Aorta (tissue), 5 donors: ENCODE measurements at regions not wholly inside any gene's neighbourhood (a gene's known extent, or its start where the extent isn't known, plus 50 kb on each side); places are given as distances from the start of the nearest gene placed in this dataset.
"Not testable (repeated sequence)": the region's sequence is repeated elsewhere in the genome, so short reads cannot be mapped to it uniquely, and the experiment has no call there.

Experiments
- ATAC-seq: fragments of 200-7000 bp; cut with Tn5 transposase; one replicate; pipeline ENCODE4 v1.9.1; 2022; ENCODE audit warnings: moderate library complexity; ENCODE audit not compliant: low FRiP score
- DNase-seq, 2 donors: peaks; one replicate each; pipeline ENCODE4 v3.0.0-alpha.2; 2020
- H3K27ac ChIP-seq, 2 donors: one replicate each; pipeline ENCODE4 v1.5.1; 2013; ENCODE audit warnings: low read length in 2 of 2, mild to moderate bottlenecking in 2 of 2, moderate library complexity in 2 of 2, control low read depth in 1 of 2, inconsistent platforms in 1 of 2, low read depth in 1 of 2
- H3K27me3 ChIP-seq, 2 donors: one replicate each; pipeline ENCODE4 v1.6.1; 2013; ENCODE audit warnings: control low read depth in 1 of 2, low read length in 1 of 2, mild to moderate bottlenecking in 1 of 2, moderate library complexity in 1 of 2; ENCODE audit not compliant: insufficient read depth in 2 of 2, control insufficient read depth in 1 of 2
- H3K36me3 ChIP-seq, 2 donors: one replicate each; pipeline ENCODE4 v1.6.1; 2013; ENCODE audit warnings: control low read depth in 1 of 2, low read length in 1 of 2, mild to moderate bottlenecking in 1 of 2; ENCODE audit not compliant: insufficient read depth in 2 of 2, control insufficient read depth in 1 of 2
- H3K4me1 ChIP-seq, 2 donors: one replicate each; pipeline ENCODE4 v1.6.1; 2013; ENCODE audit warnings: low read length in 2 of 2, control low read depth in 1 of 2, mild to moderate bottlenecking in 1 of 2, moderate library complexity in 1 of 2; ENCODE audit not compliant: insufficient read depth in 2 of 2, control insufficient read depth in 1 of 2
- H3K4me3 ChIP-seq, 2 donors: one replicate each; pipeline ENCODE4 v1.5.1; 2013; ENCODE audit warnings: low read length in 2 of 2, control low read depth in 1 of 2, mild to moderate bottlenecking in 1 of 2
- H3K9me3 ChIP-seq: one replicate; pipeline ENCODE4 v1.6.1; 2013; ENCODE audit warnings: mild to moderate bottlenecking, low read length; ENCODE audit not compliant: control insufficient read depth
- WGBS, 2 donors: extraction: QIAGEN DNeasy Blood & Tissue Kit; methylation state at CpG; one replicate each; pipeline ENCODE4 v1.1.7; 2013; 5-methylcytosine and 5-hydroxymethylcytosine counted together
- intact Hi-C, 2 donors: fragments of 100-400 bp; cut with DNase I; formaldehyde crosslinking; loops; one replicate each; pipeline versions ENCODE4 v1.14.2 to v1.15.0; 2022
- donor health status: healthy with polysubstance abuse.
- donor health status: Bipolar disorder and iron deficiency.
- donor health status: DM: no; HTN: no; CAD: no.
- donor health status: DM: no; HTN: no; CAD: no.
- donor health status: DM: yes; HTN: yes; CAD: no.

DNA sequence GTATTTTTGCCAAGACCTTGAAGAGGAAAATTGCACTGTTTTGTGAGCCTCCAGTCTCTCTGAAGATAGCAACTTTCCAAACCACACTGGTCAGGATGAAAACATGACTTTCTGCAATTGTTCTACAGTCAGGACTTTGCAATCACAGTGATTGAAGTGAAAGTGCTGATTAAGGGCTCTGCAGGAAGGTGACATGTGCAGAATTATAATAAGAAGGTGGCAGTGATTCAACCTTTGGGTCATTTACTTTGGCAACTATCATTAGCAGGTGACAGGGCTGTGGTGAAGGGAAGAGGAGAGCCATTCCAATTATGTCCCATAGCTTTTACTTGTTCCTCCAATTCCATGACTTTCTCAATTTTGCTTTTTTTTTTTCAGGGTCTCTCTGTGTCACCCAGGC lies 350.0 kb upstream of the FZD8 start:
- ATAC-seq: no peak
- Histone ChIP-seq H3K27me3 (no peaks in the 10 kb centered on the region), H3K4me3 (no peak overlapping the region), H3K9me3 (no peaks in the 10 kb centered on the region), H3K27ac (no peak overlapping the region), H3K36me3 (no peaks in the 10 kb centered on the region), H3K4me1 (peaks cover 0 to 6% of the 10 kb centered on the region in 2 donors)
- no peak for DNase-seq
- intact Hi-C loops: no loop called here

DNA sequence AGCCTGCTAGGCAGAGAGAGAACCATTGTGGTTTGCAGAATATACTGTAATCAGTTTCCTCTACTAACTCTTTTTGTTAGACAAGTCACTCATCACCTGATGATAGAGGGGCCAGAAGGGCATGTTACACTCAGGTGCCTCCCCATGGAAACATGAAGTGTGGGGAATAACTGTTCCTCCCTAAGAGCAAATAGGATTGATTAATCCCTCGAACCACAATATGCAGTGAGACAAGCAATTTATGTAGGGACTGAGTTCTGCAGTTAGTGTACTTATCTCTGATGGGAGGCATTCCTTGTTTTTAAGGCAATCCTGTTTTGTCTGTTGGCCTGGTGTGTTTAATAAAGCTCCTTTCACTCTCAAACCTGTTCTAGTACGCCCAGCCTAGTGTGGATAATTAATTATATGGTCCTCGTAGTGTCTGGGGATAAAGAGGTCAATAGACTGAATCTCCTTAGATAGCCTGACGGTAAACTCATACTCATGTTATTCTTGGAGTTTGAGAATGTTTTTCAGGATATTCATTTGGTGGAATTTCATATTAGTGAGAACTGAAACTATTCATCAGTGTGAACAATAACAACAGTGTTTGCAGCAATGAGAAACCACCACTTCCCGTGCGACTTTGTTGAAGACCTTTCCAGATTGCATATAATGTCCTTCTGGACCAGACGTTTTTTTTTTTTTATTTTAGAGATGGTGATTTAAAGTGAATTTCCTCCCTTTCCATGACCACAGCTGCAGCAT lies 344.8 kb upstream of the FZD8 start:
- H3K4me3 ChIP-seq: no peak overlapping the region
- DNase-seq: no peak
- WGBS, 2 donors: 28 to 31% methylated on average over 7 of the region's 7 CpGs
- no peaks in the 10 kb centered on the region for H3K9me3 ChIP-seq
- no peaks in the 10 kb centered on the region for H3K36me3 ChIP-seq
- no peaks in the 10 kb centered on the region for H3K27me3 ChIP-seq
- no peak for ATAC-seq
- H3K27ac ChIP-seq: no peak overlapping the region
- intact Hi-C loops: no loop called here
- H3K4me1 ChIP-seq: peaks cover 0 to 10% of the 10 kb centered on the region in 2 donors

DNA sequence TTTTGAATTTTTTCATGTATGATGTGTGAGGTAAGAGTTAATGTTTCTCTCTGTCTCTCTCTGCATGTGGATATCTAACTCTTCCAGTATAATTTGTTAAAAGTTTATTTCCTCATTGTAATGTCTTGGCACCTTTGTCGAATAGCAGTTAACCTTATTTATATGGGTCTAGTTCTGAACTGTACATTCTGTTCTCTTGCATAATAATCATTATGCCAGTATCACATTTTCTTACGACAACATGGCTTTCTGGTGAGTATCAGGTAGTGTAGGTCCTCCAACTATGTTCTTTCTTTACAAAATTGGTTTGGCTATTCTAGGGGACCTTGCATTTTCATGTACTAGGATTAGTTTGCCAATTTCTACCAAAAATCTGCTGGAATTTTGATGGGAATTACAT lies 337.0 kb upstream of the FZD8 start:
- Histone ChIP-seq H3K36me3 (no peaks in the 10 kb centered on the region), H3K4me3 (no peak overlapping the region), H3K27ac (no peak overlapping the region), H3K9me3 (no peaks in the 10 kb centered on the region), H3K27me3 (no peaks in the 10 kb centered on the region), H3K4me1 (no peaks in the 10 kb centered on the region)
- no peak for ATAC-seq
- intact Hi-C loops: no loop called here
- WGBS, 2 donors: 84 to 89% methylated on average over 2 of the region's 2 CpGs
- DNase-seq: no peak

DNA sequence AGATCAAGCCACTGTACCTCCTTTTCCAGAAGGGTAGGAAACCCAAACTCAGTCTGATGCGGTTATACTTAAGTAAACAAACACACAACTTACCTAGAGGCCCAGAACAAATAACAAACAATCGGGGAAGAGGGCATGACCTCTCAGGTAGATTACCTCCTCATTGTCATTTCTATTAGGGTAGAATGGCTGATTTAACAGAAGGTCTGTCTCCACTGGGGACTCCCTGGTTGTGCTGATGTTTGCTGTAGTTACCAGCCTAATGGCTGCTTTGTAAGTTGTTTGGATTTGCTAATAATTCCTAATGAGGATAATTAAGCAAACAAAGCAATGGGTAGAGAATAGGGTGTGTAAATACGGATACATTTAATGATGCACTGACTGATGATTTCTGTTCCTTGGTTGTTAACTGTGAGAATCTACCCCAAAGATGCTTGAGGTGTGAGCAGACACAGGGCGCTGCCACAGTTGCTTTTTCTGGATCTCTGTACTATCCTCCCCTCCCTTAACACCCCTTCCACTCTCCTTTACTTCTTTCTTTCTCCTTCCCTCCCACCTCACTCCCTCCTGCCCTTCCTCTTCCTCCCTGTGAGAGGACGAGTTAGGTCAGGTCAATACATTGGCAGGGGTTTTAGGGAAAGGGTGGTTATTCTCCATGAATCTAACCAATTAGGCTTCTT lies 332.0 kb upstream of the FZD8 start:
- H3K27ac ChIP-seq, H3K9me3 ChIP-seq, intact Hi-C loops, H3K27me3 ChIP-seq, H3K36me3 ChIP-seq, H3K4me1 ChIP-seq, H3K4me3 ChIP-seq, DNase-seq: not testable (repeated sequence)
- WGBS, 2 donors: 89 to 90% methylated on average over 5 of the region's 5 CpGs
- peak; percentile 19 for ATAC-seq

- Histone ChIP-seq H3K27me3 (no peaks in the 10 kb centered on the region), H3K27ac (no peak overlapping the region), H3K36me3 (no peaks in the 10 kb centered on the region), H3K4me1 (no peaks in the 10 kb centered on the region), H3K4me3 (no peak overlapping the region), H3K9me3 (no peaks in the 10 kb centered on the region)
- ATAC-seq (no peak), DNase-seq (no peak)
- whole genome bisulfite sequencing, 2 donors: 97 to 98% methylated on average over 3 of the region's 3 CpGs
- intact Hi-C loops: no loop called here
These were observed 330.2 kb upstream of the FZD8 start for GRCh38 chr10:35972275-35972674.

- Histone ChIP-seq H3K4me1 (no peaks in the 10 kb centered on the region), H3K27ac (no peak overlapping the region), H3K36me3 (no peaks in the 10 kb centered on the region), H3K4me3 (no peak overlapping the region), H3K27me3 (no peaks in the 10 kb centered on the region), H3K9me3 (no peaks in the 10 kb centered on the region)
- 72 to 75% methylated on average over 2 of the region's 2 CpGs for WGBS, 2 donors
- no peak for DNase-seq
- intact Hi-C loops: no loop called here
- no peak for ATAC-seq
These were observed 329.3 kb upstream of the FZD8 start for GRCh38 chr10:35971397-35971796.

DNA sequence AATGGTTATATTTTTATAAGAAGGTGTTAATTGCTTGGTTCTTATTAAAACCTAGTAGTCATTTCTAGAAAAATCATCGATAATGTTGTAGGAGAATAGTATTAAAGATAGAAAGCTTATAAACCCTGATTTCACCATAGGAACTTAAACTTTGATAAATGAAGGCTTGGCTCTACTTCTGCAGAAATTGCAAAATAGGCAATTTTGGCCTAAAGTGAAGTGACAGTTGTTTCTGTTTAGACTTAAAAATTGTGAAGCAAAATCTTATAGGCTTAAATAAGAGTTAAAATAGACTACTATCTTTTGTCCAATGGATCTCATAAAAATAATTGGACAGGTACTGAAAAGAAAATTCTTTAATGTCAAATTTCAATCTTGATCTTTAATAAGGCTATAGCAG lies 321.6 kb upstream of the FZD8 start:
- H3K27me3 ChIP-seq: no peaks in the 10 kb centered on the region
- WGBS, 2 donors: 95 to 96% methylated on average over 1 of the region's 1 CpG
- intact Hi-C loops: no loop called here
- no peaks in the 10 kb centered on the region for H3K9me3 ChIP-seq
- no peaks in the 10 kb centered on the region for H3K36me3 ChIP-seq
- ATAC-seq (no peak), DNase-seq (no peak)
- no peak overlapping the region for H3K27ac ChIP-seq
- H3K4me1 ChIP-seq: peaks cover 0 to under 1% of the 10 kb centered on the region in 2 donors
- no peak overlapping the region for H3K4me3 ChIP-seq

DNA sequence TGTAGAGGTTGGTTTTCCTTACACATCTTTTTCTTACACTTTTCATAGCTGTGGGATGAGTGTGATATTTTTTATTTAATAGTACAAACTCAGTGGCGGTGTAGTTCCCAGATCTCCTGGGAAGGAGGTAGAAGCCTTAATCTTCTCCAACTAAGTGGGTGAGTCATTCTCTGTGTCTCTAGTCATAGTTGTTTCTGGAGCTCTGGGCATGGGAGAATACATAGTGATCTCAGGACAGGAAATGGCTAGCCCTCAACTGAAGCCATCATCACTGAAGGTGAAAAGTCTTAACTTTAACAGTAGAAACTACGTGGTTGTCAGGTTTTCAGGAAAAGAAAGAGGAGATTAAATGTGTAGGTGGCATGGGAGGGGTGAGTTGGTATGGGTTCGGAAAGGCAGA lies 319.4 kb upstream of the FZD8 start:
- 79 to 86% methylated on average over 3 of the region's 3 CpGs for WGBS, 2 donors
- peaks cover 0 to 2% of the 10 kb centered on the region in 2 donors for H3K4me1 ChIP-seq
- intact Hi-C loops: no loop called here
- no peaks in the 10 kb centered on the region for H3K27me3 ChIP-seq
- no peaks in the 10 kb centered on the region for H3K36me3 ChIP-seq
- no peak for ATAC-seq
- H3K27ac ChIP-seq: no peak overlapping the region
- no peak overlapping the region for H3K4me3 ChIP-seq
- DNase-seq: no peak
- H3K9me3 ChIP-seq: no peaks in the 10 kb centered on the region

- intact Hi-C loops: no loop called here
- Histone ChIP-seq H3K27ac (no peak overlapping the region), H3K4me1 (peaks cover 0 to 2% of the 10 kb centered on the region in 2 donors), H3K36me3 (no peaks in the 10 kb centered on the region), H3K4me3 (no peak overlapping the region), H3K27me3 (no peaks in the 10 kb centered on the region), H3K9me3 (no peaks in the 10 kb centered on the region)
- 41 to 59% methylated on average over 7 of the region's 7 CpGs for WGBS, 2 donors
- DNase-seq (no peak), ATAC-seq (no peak)
These were observed 317.2 kb upstream of the FZD8 start for GRCh38 chr10:35959252-35959651.
